GM23248 (cell line): ENCODE measurements at regions not wholly inside any gene's neighbourhood (a gene's known extent, or its start where the extent isn't known, plus 50 kb on each side); places are given as distances from the start of the nearest gene placed in this dataset.
A peak's percentile ranks its signal among the peaks of the same experiment; 100 is the strongest.

ENCODE experiments used
- DNase-seq: peaks from one replicate; pipeline ENCODE4 v3.0.0-alpha.2; 2015
- H2AFZ ChIP-seq: fragments of 200-600 bp; sonication (generic); 2 replicates; pipeline ENCODE4 v1.6.1; 2016; ENCODE audit warnings: antibody characterized with exemption
- H3F3A ChIP-seq: fragments of 200-600 bp; sonication (generic); 2 replicates; pipeline ENCODE4 v1.6.1; 2016; ENCODE audit warnings: mild to moderate bottlenecking, antibody characterized with exemption, mixed run types; ENCODE audit not compliant: insufficient read depth
- H3K27ac ChIP-seq: fragments of 200-600 bp; sonication (generic); 2 replicates; pipeline ENCODE4 v1.5.1; 2016; ENCODE audit warnings: mild to moderate bottlenecking
- H3K27me3 ChIP-seq: fragments of 200-600 bp; sonication (generic); replicated peaks from 2 replicates; pipeline ENCODE4 v1.6.1; 2016; ENCODE audit warnings: mild to moderate bottlenecking; ENCODE audit not compliant: insufficient read depth
- H3K36me3 ChIP-seq: fragments of 200-600 bp; sonication (generic); 2 replicates; pipeline ENCODE4 v1.6.1; 2016; ENCODE audit warnings: low read depth, mild to moderate bottlenecking
- H3K4me1 ChIP-seq: fragments of 200-600 bp; sonication (generic); 2 replicates; pipeline ENCODE4 v1.6.1; 2016; ENCODE audit warnings: mild to moderate bottlenecking; ENCODE audit not compliant: insufficient read depth
- H3K4me2 ChIP-seq: fragments of 200-600 bp; sonication (generic); one replicate; pipeline ENCODE4 v1.6.1; 2016; ENCODE audit warnings: mild to moderate bottlenecking; ENCODE audit not compliant: unreplicated experiment
- H3K4me3 ChIP-seq: fragments of 200-600 bp; sonication (generic); 2 replicates; pipeline ENCODE4 v1.5.1; 2016; ENCODE audit warnings: mild to moderate bottlenecking
- H3K79me2 ChIP-seq: fragments of 200-600 bp; sonication (generic); 2 replicates; pipeline ENCODE4 v1.6.1; 2016; ENCODE audit warnings: mild to moderate bottlenecking; ENCODE audit not compliant: insufficient read depth
- H3K9ac ChIP-seq: fragments of 200-600 bp; sonication (generic); 2 replicates; pipeline ENCODE4 v1.6.1; 2016; ENCODE audit warnings: mild to moderate bottlenecking
- H3K9me2 ChIP-seq: fragments of 200-600 bp; sonication (generic); 2 replicates; pipeline ENCODE4 v1.6.1; 2016; ENCODE audit warnings: mixed run types, mild to moderate bottlenecking, moderate library complexity; ENCODE audit not compliant: insufficient read depth
- H3K9me3 ChIP-seq: fragments of 200-600 bp; sonication (generic); one replicate; pipeline ENCODE4 v1.6.1; 2017; ENCODE audit warnings: low read depth
- H4K20me1 ChIP-seq: fragments of 200-600 bp; sonication (generic); 2 replicates; pipeline ENCODE4 v1.6.0; 2016; ENCODE audit not compliant: insufficient read depth
- EZH2 ChIP-seq: fragments of 200-600 bp; sonication (generic); IDR thresholded peaks from 2 replicates; pipeline ENCODE4 v1.6.1; 2018; ENCODE audit warnings: antibody characterized with exemption, mild to moderate bottlenecking; ENCODE audit not compliant: insufficient read depth, poor library complexity, severe bottlenecking
- EZH2phosphoT487 ChIP-seq: fragments of 200-600 bp; sonication (generic); IDR thresholded peaks from 2 replicates; pipeline ENCODE4 v1.6.1; 2018; ENCODE audit warnings: antibody characterized with exemption, moderate library complexity, mild to moderate bottlenecking, low read depth; ENCODE audit not compliant: insufficient read depth
- WGBS, 2 experiments: methylation state at CpG; one replicate each; pipeline ENCODE4 v1.1.6; 2015 to 2017; ENCODE audit warnings: low lambda C conversion rate in 2 of 2, low coverage in 1 of 2; ENCODE audit errors: missing lambda C conversion rate in 2 of 2; 5-methylcytosine and 5-hydroxymethylcytosine counted together
- in situ Hi-C: fragments of 300-500 bp; cut with MboI; formaldehyde crosslinking; loops from 2 replicates; pipeline ENCODE4 v1.15.0; 2020

DNA sequence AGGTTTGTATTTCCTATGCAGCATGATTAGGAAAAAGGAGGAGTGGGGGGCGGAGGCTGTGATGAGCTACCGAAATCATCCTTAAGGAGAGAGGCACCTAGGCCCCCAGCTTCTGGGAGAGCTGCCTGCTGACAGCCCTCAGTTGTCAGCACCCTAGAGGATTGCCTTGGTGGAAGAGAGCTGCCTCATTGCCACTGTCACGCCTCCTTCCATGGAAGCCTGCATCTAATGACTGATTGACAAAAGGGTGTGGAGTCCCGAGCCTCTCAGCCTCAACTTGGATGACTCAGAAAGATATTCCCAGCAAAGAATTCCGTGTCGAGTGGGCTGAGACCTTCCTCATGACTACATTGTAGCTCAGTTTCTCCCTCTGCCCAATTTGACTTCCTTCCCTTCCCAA is 320.4 kb upstream of the PROK2 start:
- no peaks in the 10 kb centered on the region for H4K20me1 ChIP-seq
- in situ Hi-C loops = no loop called here
- no peaks in the 10 kb centered on the region for H3K79me2 ChIP-seq
- H3K27ac ChIP-seq = no peak overlapping the region
- H2AFZ ChIP-seq = no peak overlapping the region
- 49 to 50% methylated on average over 6 of the region's 6 CpGs for WGBS, 2 experiments
- H3K4me3 ChIP-seq = no peak overlapping the region
- no peaks in the 10 kb centered on the region for H3K36me3 ChIP-seq
- H3K4me1 ChIP-seq = no peaks in the 10 kb centered on the region
- TF ChIP-seq EZH2 = no peak
- DNase-seq = peak; percentile 14
- H3K4me2 ChIP-seq = no peak overlapping the region
- H3K9me3 ChIP-seq = no peaks in the 10 kb centered on the region
- H3K9ac ChIP-seq = no peak overlapping the region
- peaks cover 7% of the 10 kb centered on the region for H3K27me3 ChIP-seq
- H3F3A ChIP-seq = no peaks in the 10 kb centered on the region
- no peaks in the 10 kb centered on the region for H3K9me2 ChIP-seq

DNA sequence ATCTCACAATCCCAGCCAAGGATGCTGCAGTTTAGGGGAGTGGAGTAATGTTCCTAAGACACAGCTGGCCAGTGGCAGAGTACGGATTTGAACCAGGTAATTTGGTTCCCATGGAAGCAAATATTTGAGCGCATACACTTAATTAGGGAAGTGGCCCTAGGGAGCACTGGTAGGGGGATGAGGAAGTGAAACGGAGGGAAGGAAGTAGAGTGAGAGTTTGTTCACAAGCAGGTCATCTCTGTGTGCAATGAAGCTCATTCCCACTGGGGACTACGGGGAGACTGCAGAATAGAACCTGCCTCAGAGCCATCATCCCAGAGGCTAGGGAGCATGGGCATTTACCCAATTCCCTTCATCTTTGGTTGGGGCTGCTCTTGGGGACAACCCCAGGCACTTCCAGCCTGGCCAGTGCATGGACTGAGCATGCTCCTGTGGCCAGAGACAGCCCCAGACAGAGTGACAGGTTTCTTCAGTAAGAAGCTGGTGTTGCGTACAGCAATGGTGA is 317.2 kb upstream of the PROK2 start:
- H3K4me2 ChIP-seq = no peak overlapping the region
- H3F3A ChIP-seq = no peaks in the 10 kb centered on the region
- in situ Hi-C loops = no loop called here
- H3K9ac ChIP-seq = no peak overlapping the region
- no peaks in the 10 kb centered on the region for H3K9me2 ChIP-seq
- WGBS, 2 experiments = 81 to 84% methylated on average over 5 of the region's 5 CpGs
- no peaks in the 10 kb centered on the region for H3K4me1 ChIP-seq
- TF ChIP-seq EZH2 (no peak), EZH2phosphoT487 (no peak)
- H2AFZ ChIP-seq = no peak overlapping the region
- H3K27ac ChIP-seq = no peak overlapping the region
- H3K4me3 ChIP-seq = no peak overlapping the region
- no peaks in the 10 kb centered on the region for H3K79me2 ChIP-seq
- DNase-seq = no peak
- H3K36me3 ChIP-seq = no peaks in the 10 kb centered on the region
- H3K9me3 ChIP-seq = no peaks in the 10 kb centered on the region
- no peaks in the 10 kb centered on the region for H4K20me1 ChIP-seq
- peaks cover 7% of the 10 kb centered on the region for H3K27me3 ChIP-seq

- peak overlapping the region; percentile 74 for H3K4me2 ChIP-seq
- 74 to 77% methylated on average over 6 of the region's 6 CpGs for WGBS, 2 experiments
- H3K27me3 ChIP-seq = peaks cover 7% of the 10 kb centered on the region
These were observed 316.5 kb upstream of the PROK2 start for GRCh38 chr3:72101494-72101893.

GRCh38 chr3:72100601-72101187 is 315.7 kb upstream of the PROK2 start:
- TF ChIP-seq EZH2 (no peak), EZH2phosphoT487 (no peak)
- H4K20me1 ChIP-seq = no peaks in the 10 kb centered on the region
- no peak overlapping the region for H3K27ac ChIP-seq
- peak overlapping the region; percentile 93 for H2AFZ ChIP-seq
- H3K4me1 ChIP-seq = no peaks in the 10 kb centered on the region
- peak overlapping the region; percentile 69 for H3K9ac ChIP-seq
- peak overlapping the region; percentile 74 for H3K4me2 ChIP-seq
- H3F3A ChIP-seq = no peaks in the 10 kb centered on the region
- DNase-seq = peak; percentile 92
- H3K4me3 ChIP-seq = peak overlapping the region; percentile 69
- no peaks in the 10 kb centered on the region for H3K79me2 ChIP-seq
- 2 to 3% methylated on average over 21 of the region's 21 CpGs for WGBS, 2 experiments
- H3K9me3 ChIP-seq = no peaks in the 10 kb centered on the region
- peaks cover 10% of the 10 kb centered on the region for H3K27me3 ChIP-seq
- in situ Hi-C loops = no loop called here
- H3K9me2 ChIP-seq = no peaks in the 10 kb centered on the region
- H3K36me3 ChIP-seq = no peaks in the 10 kb centered on the region

More at GRCh38 chr3:72101494-72101893, 316.5 kb upstream of the PROK2 start:
- Histone ChIP-seq H3K9ac (no peak overlapping the region), H3K4me3 (no peak overlapping the region), H2AFZ (no peak overlapping the region), H3K9me3 (no peaks in the 10 kb centered on the region), H3K79me2 (no peaks in the 10 kb centered on the region), H3F3A (no peaks in the 10 kb centered on the region), H3K36me3 (no peaks in the 10 kb centered on the region), H3K27ac (no peak overlapping the region), H3K4me1 (no peaks in the 10 kb centered on the region), H4K20me1 (no peaks in the 10 kb centered on the region), H3K9me2 (no peaks in the 10 kb centered on the region)
- no peak for DNase-seq
- no peak for TF ChIP-seq EZH2phosphoT487
- no peak for TF ChIP-seq EZH2
- in situ Hi-C loops = no loop called here

DNA sequence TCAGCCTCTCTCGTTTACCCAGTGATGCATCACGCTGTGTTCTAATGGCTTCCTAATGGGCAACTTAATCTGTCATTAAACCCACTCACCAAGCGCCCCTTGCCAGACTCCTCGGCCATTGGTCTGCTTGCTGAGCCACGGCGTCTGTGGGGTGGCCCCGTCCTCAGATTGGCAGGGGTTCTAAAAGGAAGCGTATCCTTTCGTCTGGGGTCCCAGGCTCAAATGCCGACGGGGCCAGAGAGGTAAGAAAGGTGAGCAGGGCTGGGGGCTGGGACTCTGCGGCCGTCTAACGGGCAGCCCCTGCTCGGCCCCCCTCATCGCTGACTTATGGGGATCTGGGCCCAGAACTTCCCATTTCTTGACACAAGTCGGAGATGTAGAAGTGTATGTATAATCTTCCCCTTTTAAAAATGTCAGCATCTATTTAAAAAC is 315.1 kb upstream of the PROK2 start:
- no peaks in the 10 kb centered on the region for H4K20me1 ChIP-seq
- peaks cover 10% of the 10 kb centered on the region for H3K27me3 ChIP-seq
- DNase-seq = no peak
- peak overlapping the region; percentile 93 for H2AFZ ChIP-seq
- in situ Hi-C loops = no loop called here
- no peaks in the 10 kb centered on the region for H3K79me2 ChIP-seq
- H3K9ac ChIP-seq = peak overlapping the region; percentile 69
- 74 to 80% methylated on average over 17 of the region's 17 CpGs for WGBS, 2 experiments
- H3K4me3 ChIP-seq = peak overlapping the region; percentile 69
- no peaks in the 10 kb centered on the region for H3K36me3 ChIP-seq
- H3K9me3 ChIP-seq = no peaks in the 10 kb centered on the region
- no peaks in the 10 kb centered on the region for H3K4me1 ChIP-seq
- no peaks in the 10 kb centered on the region for H3K9me2 ChIP-seq
- no peaks in the 10 kb centered on the region for H3F3A ChIP-seq
- H3K27ac ChIP-seq = no peak overlapping the region
- TF ChIP-seq EZH2 = no peak
- peak overlapping the region; percentile 74 for H3K4me2 ChIP-seq
